Uterus (tissue), 2 donors: ENCODE measurements at regions not wholly inside any gene's neighbourhood (a gene's known extent, or its start where the extent isn't known, plus 50 kb on each side); places are given as distances from the start of the nearest gene placed in this dataset.

Experiments
- POLR2A ChIP-seq, 2 donors: fragments of 450-650 bp; IDR thresholded peaks; one replicate each; pipeline ENCODE4 v1.6.1; 2016; ENCODE audit warnings: antibody characterized with exemption in 2 of 2, mild to moderate bottlenecking in 1 of 2, moderate library complexity in 1 of 2
- TF ChIP-seq, protein P1 (sequence below), 4 experiments: fragments of 200-600 bp in 2 of 4; fragments of 450-650 bp in 2 of 4; sonication (generic) in 2 of 4; IDR thresholded peaks; one replicate each; pipeline ENCODE4 v1.5.1; 2016 to 2019; ENCODE audit warnings: antibody characterized with exemption in 4 of 4, mild to moderate bottlenecking in 2 of 4, moderate library complexity in 1 of 4

DNA sequence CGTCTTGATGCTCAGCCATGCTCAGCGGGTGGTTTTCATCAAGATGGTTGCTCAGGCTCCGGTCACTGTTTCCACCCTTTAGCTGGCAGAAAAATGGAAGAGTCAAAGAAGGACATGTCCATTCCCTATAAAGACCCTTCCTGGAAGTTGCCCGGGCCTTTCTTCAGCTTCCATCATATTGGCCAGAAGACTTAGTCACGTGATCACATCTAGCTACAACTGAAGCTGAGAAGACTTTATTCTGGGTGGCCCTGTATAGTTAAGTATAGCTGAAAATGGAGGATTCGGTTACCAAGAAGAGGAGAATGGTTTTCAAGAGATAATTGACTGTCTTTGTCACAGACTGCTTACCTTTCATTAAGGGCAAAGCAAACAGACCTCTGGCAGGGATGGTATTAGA is 296.7 kb upstream of the CASK start:
- TF ChIP-seq POLR2A (IDR thresholded peaks at IDR 0.05): no peak
- TF ChIP-seq, protein P1, sequence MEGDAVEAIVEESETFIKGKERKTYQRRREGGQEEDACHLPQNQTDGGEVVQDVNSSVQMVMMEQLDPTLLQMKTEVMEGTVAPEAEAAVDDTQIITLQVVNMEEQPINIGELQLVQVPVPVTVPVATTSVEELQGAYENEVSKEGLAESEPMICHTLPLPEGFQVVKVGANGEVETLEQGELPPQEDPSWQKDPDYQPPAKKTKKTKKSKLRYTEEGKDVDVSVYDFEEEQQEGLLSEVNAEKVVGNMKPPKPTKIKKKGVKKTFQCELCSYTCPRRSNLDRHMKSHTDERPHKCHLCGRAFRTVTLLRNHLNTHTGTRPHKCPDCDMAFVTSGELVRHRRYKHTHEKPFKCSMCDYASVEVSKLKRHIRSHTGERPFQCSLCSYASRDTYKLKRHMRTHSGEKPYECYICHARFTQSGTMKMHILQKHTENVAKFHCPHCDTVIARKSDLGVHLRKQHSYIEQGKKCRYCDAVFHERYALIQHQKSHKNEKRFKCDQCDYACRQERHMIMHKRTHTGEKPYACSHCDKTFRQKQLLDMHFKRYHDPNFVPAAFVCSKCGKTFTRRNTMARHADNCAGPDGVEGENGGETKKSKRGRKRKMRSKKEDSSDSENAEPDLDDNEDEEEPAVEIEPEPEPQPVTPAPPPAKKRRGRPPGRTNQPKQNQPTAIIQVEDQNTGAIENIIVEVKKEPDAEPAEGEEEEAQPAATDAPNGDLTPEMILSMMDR (IDR thresholded peaks at IDR 0.05): no peak
